MCF 10A (cell line): ENCODE measurements at regions not wholly inside any gene's neighbourhood (a gene's known extent, or its start where the extent isn't known, plus 50 kb on each side); places are given as distances from the start of the nearest gene placed in this dataset.

ENCODE experiments used
- BruUV-seq: library from RNA; stranded (reverse); fragments of 400-500 nt; replicated peaks from 2 replicates; lab custom pipeline; 2021; lab: Mats Ljungman, UMichigan
- CTCF ChIA-PET: fragments of 300-600 bp; sonication (Branson Sonifier 250); formaldehyde crosslinking; extraction: SDS; loops from one replicate; lab custom pipeline; 2021; ENCODE audit warnings: antibody characterized with exemption, inconsistent platforms; lab: Yijun Ruan, JAX
- POLR2A ChIA-PET: fragments of 300-600, 350-650 bp; sonication (Branson Sonifier 250); formaldehyde crosslinking; extraction: SDS; loops from one replicate; lab custom pipeline; 2020; ENCODE audit warnings: antibody characterized with exemption, inconsistent platforms; lab: Yijun Ruan, JAX
- DNase-seq: peaks from one replicate; pipeline ENCODE4 v3.0.0-alpha.2; 2018; ENCODE audit not compliant: unreplicated experiment
- H3K27ac Mint-ChIP-seq: one replicate; pipeline ENCODE4 v1.8.0; 2022; ENCODE audit warnings: mild to moderate bottlenecking, low read depth, mixed read lengths; ENCODE audit not compliant: unreplicated experiment
- H3K27me3 Mint-ChIP-seq: one replicate; pipeline ENCODE4 v1.8.0; 2022; ENCODE audit warnings: mixed read lengths; ENCODE audit not compliant: insufficient read depth, unreplicated experiment
- H3K36me3 Mint-ChIP-seq: one replicate; pipeline ENCODE4 v1.8.0; 2022; ENCODE audit warnings: mild to moderate bottlenecking, moderate library complexity, mixed read lengths; ENCODE audit not compliant: insufficient read depth, unreplicated experiment
- H3K4me1 Mint-ChIP-seq: one replicate; pipeline ENCODE4 v1.8.0; 2022; ENCODE audit warnings: mixed read lengths; ENCODE audit not compliant: insufficient read depth, unreplicated experiment
- H3K4me3 Mint-ChIP-seq: one replicate; pipeline ENCODE4 v1.8.0; 2022; ENCODE audit warnings: mild to moderate bottlenecking, moderate library complexity, mixed read lengths; ENCODE audit not compliant: unreplicated experiment
- H3K9me3 Mint-ChIP-seq: one replicate; pipeline ENCODE4 v1.8.0; 2022; ENCODE audit warnings: mixed read lengths; ENCODE audit not compliant: unreplicated experiment
- intact Hi-C: fragments of 100-400 bp; cut with micrococcal nuclease; formaldehyde crosslinking; loops from 2 replicates; pipeline ENCODE4 v1.14.1; 2022
- TF ChIP-seq, protein P1 (sequence below): fragments of 200-600 bp; IDR thresholded peaks from one replicate; pipeline ENCODE4 v1.8.0; 2022; ENCODE audit warnings: antibody characterized with exemption, mild to moderate bottlenecking; ENCODE audit not compliant: unreplicated experiment

DNA sequence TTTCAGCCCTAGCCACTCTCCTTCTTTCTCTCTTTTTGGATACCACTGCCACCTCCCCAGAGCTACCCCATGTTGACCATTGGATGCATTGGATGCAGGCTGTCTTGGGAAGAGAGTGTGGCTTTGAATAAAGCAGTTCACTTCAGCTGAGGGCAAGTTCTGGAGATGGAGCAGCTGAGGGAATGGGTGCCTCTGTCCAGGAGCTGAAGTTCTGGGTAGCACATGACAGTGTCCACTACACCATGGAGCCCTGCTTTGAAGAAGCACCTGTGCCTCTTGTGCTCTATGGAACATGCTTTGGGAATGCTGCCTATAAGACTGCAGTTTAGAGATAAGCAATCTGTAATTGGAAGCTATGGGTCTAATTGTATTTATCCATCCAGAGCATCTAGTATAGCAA, 1028.7 kb downstream of the TYW1 start:
- H3K9me3 Mint-ChIP-seq, result peaks cover 25% of the 10 kb centered on the region
- TF ChIP-seq, protein P1, sequence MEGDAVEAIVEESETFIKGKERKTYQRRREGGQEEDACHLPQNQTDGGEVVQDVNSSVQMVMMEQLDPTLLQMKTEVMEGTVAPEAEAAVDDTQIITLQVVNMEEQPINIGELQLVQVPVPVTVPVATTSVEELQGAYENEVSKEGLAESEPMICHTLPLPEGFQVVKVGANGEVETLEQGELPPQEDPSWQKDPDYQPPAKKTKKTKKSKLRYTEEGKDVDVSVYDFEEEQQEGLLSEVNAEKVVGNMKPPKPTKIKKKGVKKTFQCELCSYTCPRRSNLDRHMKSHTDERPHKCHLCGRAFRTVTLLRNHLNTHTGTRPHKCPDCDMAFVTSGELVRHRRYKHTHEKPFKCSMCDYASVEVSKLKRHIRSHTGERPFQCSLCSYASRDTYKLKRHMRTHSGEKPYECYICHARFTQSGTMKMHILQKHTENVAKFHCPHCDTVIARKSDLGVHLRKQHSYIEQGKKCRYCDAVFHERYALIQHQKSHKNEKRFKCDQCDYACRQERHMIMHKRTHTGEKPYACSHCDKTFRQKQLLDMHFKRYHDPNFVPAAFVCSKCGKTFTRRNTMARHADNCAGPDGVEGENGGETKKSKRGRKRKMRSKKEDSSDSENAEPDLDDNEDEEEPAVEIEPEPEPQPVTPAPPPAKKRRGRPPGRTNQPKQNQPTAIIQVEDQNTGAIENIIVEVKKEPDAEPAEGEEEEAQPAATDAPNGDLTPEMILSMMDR, result no peak
- ChIA-PET CTCF (interaction anchor here (0.5 to 0.6 kb wide), 3 partner anchors 208 to 1388 kb away, joined by 3 to 4 read pairs (median 3); no protein-coding TSS in a partner anchor), POLR2A (no interaction called here)
- no TSS peak for BruUV-seq
- no peaks in the 10 kb centered on the region for H3K4me1 Mint-ChIP-seq
- no peaks in the 10 kb centered on the region for H3K27me3 Mint-ChIP-seq
- no peak for DNase-seq
- H3K4me3 Mint-ChIP-seq, result no peak overlapping the region
- H3K27ac Mint-ChIP-seq, result no peak overlapping the region
- intact Hi-C loops, result no loop called here
- H3K36me3 Mint-ChIP-seq, result no peaks in the 10 kb centered on the region

DNA sequence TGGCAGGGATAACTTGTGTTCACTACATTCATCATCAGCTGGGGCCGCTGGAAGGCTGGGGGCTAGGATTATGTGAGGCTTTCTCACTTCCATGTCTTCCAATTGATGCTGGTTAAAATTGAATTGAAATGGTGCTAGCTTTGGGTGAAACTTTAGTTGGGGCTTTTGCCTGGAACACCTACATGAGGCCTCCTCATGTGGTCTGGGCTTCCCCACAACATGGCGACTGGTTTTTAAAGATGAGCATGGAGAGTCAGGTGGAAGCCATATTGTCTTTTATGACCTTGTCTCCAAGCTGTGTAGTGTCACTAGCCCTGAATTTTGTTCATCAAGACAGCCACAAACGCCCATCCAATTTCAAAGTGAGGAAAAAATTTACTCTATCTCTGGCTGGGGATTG, 1033.9 kb downstream of the TYW1 start:
- no TSS peak for BruUV-seq
- ChIA-PET POLR2A (no interaction called here), CTCF (no interaction called here)
- no peaks in the 10 kb centered on the region for H3K4me1 Mint-ChIP-seq
- peaks cover 6% of the 10 kb centered on the region for H3K36me3 Mint-ChIP-seq
- intact Hi-C loops, result no loop called here
- H3K4me3 Mint-ChIP-seq, result no peak overlapping the region
- H3K27me3 Mint-ChIP-seq, result no peaks in the 10 kb centered on the region
- peaks cover 41% of the 10 kb centered on the region for H3K9me3 Mint-ChIP-seq
- TF ChIP-seq, protein P1, result no peak
- no peak for DNase-seq
- H3K27ac Mint-ChIP-seq, result no peak overlapping the region

DNA sequence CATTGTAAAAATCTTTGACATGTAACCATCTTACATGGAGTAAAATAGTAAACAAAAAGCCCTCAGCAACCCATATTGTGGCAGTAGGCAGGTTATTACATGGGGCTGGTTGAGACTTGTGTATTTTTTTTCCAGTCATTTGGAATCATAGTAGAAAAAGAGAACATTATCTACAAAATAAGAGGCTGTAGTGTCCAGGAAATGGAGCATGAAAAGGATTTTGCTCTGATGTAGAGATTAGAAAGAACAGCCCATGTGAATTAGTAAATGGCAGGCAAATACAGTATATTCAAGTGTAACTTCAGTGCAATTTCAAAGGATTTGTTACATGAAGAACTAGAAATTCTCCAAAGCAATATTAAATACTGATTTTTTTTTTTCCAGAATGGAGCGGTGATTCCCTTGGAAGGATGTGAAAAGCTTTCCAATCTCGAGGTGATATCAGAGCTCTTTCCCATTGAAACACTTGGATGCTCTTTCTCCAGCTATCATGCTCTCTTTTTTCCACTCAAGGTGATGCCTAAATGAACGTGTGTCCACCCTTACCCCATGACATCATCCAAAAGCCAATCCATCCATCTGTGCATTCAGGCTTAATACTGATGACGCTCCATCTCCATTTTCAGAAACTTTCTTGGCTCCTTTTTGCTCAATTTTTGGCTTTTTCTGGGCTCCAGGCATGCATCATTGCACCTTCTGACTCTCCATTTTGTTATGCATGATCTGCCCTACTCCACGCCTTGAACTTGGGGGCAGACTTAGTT, 1034.7 kb downstream of the TYW1 start:
- no peak for DNase-seq
- Mint-ChIP-seq H3K4me1 (no peaks in the 10 kb centered on the region), H3K4me3 (no peak overlapping the region), H3K27me3 (no peaks in the 10 kb centered on the region), H3K27ac (no peak overlapping the region), H3K9me3 (peaks cover 42% of the 10 kb centered on the region), H3K36me3 (peaks cover 6% of the 10 kb centered on the region)
- no TSS peak for BruUV-seq
- POLR2A ChIA-PET, result no interaction called here
- CTCF ChIA-PET, result no interaction called here
- TF ChIP-seq, protein P1, result no peak
- intact Hi-C loops, result no loop called here

DNA sequence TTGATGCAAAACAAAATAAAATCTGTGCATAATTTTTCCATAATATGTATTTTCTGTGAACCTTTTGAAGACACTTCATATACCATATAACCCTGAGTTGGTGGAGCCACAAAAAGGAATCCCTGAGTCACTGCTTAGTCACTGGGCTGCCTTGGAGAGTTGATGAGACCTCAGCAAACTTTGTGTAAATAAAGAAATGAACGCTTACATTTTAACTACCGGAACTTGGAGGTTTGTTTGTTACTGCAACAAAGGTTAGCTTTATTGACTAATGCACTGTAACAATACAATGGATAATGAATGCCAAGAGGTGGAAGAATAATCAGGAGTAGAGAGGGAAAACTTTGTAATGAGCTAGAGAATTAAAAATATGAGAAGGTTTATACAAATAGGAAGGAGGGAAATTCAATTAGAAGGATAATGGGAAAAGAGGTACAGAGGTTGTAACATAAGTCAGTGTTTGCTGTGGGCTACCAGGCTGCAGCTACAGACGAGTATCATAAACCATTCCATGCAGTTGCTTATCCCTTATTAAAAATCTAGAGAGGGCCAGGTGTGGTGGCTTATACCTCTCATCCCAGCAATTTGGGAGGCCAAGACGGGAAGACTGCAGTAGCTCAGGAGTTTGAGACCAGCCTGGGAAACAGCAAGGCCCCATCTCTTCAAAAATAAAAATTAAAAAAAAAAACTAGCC, 1042.1 kb downstream of the TYW1 start:
- peaks cover 3% of the 10 kb centered on the region for H3K36me3 Mint-ChIP-seq
- peaks cover 54% of the 10 kb centered on the region for H3K9me3 Mint-ChIP-seq
- no peaks in the 10 kb centered on the region for H3K4me1 Mint-ChIP-seq
- H3K4me3 Mint-ChIP-seq, result no peak overlapping the region
- BruUV-seq, result no TSS peak
- DNase-seq, result no peak
- H3K27ac Mint-ChIP-seq, result no peak overlapping the region
- intact Hi-C loops, result no loop called here
- H3K27me3 Mint-ChIP-seq, result no peaks in the 10 kb centered on the region
- TF ChIP-seq, protein P1, result no peak
- ChIA-PET CTCF (no interaction called here), POLR2A (no interaction called here)
